ENCODE measurements at regions not wholly inside any gene's neighbourhood (a gene's known extent, or its start where the extent isn't known, plus 50 kb on each side); places are given as distances from the start of the nearest gene placed in this dataset.

DNA sequence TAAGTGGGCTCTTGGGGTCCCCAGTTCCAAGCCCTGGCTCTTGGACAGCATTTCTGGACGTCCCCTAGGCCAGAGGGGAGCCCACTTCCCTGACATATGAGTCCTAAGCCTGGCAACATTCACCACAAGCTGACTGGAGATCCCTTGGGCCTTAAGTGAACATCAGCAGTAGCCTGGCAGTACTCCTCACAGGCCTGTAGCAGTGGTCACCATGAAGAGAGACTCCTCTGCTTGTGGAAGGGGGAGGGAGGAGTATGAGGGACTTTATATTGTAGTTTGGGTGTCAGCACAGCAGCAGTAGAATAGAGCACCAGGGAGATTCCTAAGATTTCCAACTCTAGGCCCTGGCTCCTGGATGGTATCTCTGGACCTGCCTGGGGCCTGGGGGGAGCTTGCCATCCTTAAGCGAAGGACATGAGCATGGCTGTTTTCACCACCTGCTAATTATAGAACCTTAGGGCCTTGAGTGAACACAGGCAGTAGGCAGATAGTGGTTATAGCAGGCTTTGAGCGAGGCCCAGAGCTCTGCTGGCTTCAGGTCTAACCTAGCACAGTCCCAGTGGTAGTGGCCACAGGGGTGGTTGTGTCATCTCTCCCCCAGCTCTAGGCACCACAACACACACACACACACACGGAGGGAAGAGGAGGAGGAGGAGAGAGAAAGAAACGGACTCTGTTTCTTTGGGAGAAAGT lies 71.4 kb upstream of the APOBEC4 start:
- H2AFZ ChIP-seq (ENCODE audit: low read depth, low read length), result no peak overlapping the region
- H3K4me1 ChIP-seq (ENCODE audit: insufficient read depth, low read length), result no peaks in the 10 kb centered on the region
- no peak overlapping the region for H3K27ac ChIP-seq (ENCODE audit: low read depth, low read length)
- TF ChIP-seq, protein P1, sequence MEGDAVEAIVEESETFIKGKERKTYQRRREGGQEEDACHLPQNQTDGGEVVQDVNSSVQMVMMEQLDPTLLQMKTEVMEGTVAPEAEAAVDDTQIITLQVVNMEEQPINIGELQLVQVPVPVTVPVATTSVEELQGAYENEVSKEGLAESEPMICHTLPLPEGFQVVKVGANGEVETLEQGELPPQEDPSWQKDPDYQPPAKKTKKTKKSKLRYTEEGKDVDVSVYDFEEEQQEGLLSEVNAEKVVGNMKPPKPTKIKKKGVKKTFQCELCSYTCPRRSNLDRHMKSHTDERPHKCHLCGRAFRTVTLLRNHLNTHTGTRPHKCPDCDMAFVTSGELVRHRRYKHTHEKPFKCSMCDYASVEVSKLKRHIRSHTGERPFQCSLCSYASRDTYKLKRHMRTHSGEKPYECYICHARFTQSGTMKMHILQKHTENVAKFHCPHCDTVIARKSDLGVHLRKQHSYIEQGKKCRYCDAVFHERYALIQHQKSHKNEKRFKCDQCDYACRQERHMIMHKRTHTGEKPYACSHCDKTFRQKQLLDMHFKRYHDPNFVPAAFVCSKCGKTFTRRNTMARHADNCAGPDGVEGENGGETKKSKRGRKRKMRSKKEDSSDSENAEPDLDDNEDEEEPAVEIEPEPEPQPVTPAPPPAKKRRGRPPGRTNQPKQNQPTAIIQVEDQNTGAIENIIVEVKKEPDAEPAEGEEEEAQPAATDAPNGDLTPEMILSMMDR (IDR thresholded peaks at IDR 0.05; ENCODE audit: insufficient read depth, low read depth, low read length), result no peak
- no peak for TF ChIP-seq EZH2 (IDR thresholded peaks at IDR 0.05; ENCODE audit: insufficient read depth, low read length)
- no peaks in the 10 kb centered on the region for H3K79me2 ChIP-seq (ENCODE audit: insufficient read depth, low read length)
- no peaks in the 10 kb centered on the region for H3K4me1 Mint-ChIP-seq (ENCODE audit: low read depth, unreplicated experiment)
- H3K36me3 ChIP-seq (ENCODE audit: insufficient read depth, low read length), result no peaks in the 10 kb centered on the region
- peaks cover 2% of the 10 kb centered on the region for H3K36me3 Mint-ChIP-seq (ENCODE audit: low read depth, unreplicated experiment)
- no peak overlapping the region for H3K4me2 ChIP-seq (ENCODE audit: low read length)
- FAIRE-seq (no peak), DNase-seq (ENCODE audit: low read depth) (no peak)
- H3K9ac ChIP-seq (ENCODE audit: low read length), result no peak overlapping the region
- no peaks in the 10 kb centered on the region for H3K27me3 ChIP-seq (ENCODE audit: insufficient read depth, low read length)
- H3K9me3 ChIP-seq (ENCODE audit: insufficient read depth, low read depth, low read length), result no peaks in the 10 kb centered on the region
- no peaks in the 10 kb centered on the region for H4K20me1 ChIP-seq (ENCODE audit: insufficient read depth, low read length)
- no peak overlapping the region for H3K4me3 ChIP-seq (ENCODE audit: insufficient read depth, low read depth, low read length)
- H3K27ac Mint-ChIP-seq (ENCODE audit: unreplicated experiment), result no peak overlapping the region
- no peak overlapping the region for H3K4me3 Mint-ChIP-seq (ENCODE audit: unreplicated experiment)
- H3K9me3 Mint-ChIP-seq (ENCODE audit: unreplicated experiment), result no peaks in the 10 kb centered on the region
- peaks cover 1% of the 10 kb centered on the region for H3K27me3 Mint-ChIP-seq (ENCODE audit: low read depth, unreplicated experiment)

DNA sequence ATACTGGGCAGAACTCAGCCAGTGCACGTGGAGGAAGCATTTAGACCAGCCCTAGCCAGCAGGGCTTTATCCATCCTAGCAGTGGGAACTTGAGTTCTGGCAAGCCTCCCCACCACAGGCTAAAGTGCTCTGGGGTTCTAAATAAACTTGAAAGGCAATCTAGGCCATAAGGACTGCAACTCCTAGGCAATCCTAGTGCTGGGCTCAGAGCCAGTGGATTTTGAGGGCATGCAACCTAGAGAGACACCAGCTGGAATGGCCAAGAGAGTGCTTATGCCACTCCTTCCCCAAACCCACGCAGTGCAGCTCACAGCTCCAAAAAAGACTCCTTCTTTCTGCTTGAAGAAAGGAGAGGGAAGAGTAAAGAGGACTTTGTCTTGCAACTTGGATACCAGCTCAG lies 70.5 kb upstream of the APOBEC4 start:
- Histone ChIP-seq H4K20me1 (ENCODE audit: insufficient read depth, low read length) (no peaks in the 10 kb centered on the region), H3K9me3 (ENCODE audit: insufficient read depth, low read depth, low read length) (no peaks in the 10 kb centered on the region), H2AFZ (ENCODE audit: low read depth, low read length) (no peak overlapping the region), H3K4me3 (ENCODE audit: insufficient read depth, low read depth, low read length) (no peak overlapping the region), H3K27me3 (ENCODE audit: insufficient read depth, low read length) (no peaks in the 10 kb centered on the region), H3K79me2 (ENCODE audit: insufficient read depth, low read length) (no peaks in the 10 kb centered on the region), H3K4me2 (ENCODE audit: low read length) (no peak overlapping the region), H3K9ac (ENCODE audit: low read length) (no peak overlapping the region), H3K4me1 (ENCODE audit: insufficient read depth, low read length) (no peaks in the 10 kb centered on the region), H3K27ac (ENCODE audit: low read depth, low read length) (no peak overlapping the region), H3K36me3 (ENCODE audit: insufficient read depth, low read length) (no peaks in the 10 kb centered on the region)
- no peaks in the 10 kb centered on the region for H3K9me3 Mint-ChIP-seq (ENCODE audit: unreplicated experiment)
- TF ChIP-seq, protein P1 (IDR thresholded peaks at IDR 0.05; ENCODE audit: insufficient read depth, low read depth, low read length), result no peak
- TF ChIP-seq EZH2 (IDR thresholded peaks at IDR 0.05; ENCODE audit: insufficient read depth, low read length), result no peak
- no peak overlapping the region for H3K4me3 Mint-ChIP-seq (ENCODE audit: unreplicated experiment)
- no peak overlapping the region for H3K27ac Mint-ChIP-seq (ENCODE audit: unreplicated experiment)
- no peak for FAIRE-seq
- no peak for DNase-seq (ENCODE audit: low read depth)
- peaks cover 1% of the 10 kb centered on the region for H3K27me3 Mint-ChIP-seq (ENCODE audit: low read depth, unreplicated experiment)
- H3K4me1 Mint-ChIP-seq (ENCODE audit: low read depth, unreplicated experiment), result no peaks in the 10 kb centered on the region
- peaks cover 2% of the 10 kb centered on the region for H3K36me3 Mint-ChIP-seq (ENCODE audit: low read depth, unreplicated experiment)

DNA sequence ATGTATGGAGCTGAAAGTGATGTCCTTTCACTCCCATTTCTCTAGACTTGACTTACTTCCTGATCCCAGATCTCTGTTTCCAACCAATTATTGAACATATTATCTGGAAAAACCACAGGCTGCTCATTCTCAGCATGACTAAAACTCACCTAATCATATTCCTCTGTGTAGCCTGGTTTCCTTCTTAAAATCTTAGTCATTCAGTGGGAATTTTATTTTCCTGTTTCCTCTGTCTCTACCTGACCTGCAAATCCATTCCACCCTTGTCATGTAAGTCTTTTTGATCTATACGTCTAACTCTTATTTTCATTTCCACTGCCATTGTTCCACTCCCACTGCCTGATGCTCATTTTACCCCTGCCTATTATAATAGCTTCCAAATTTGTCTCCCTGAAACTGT lies 67.9 kb upstream of the APOBEC4 start:
- H3K27me3 ChIP-seq (ENCODE audit: insufficient read depth, low read length), result no peaks in the 10 kb centered on the region
- H3K36me3 ChIP-seq (ENCODE audit: insufficient read depth, low read length), result no peaks in the 10 kb centered on the region
- TF ChIP-seq, protein P1 (IDR thresholded peaks at IDR 0.05; ENCODE audit: insufficient read depth, low read depth, low read length), result no peak
- no peak for TF ChIP-seq EZH2 (IDR thresholded peaks at IDR 0.05; ENCODE audit: insufficient read depth, low read length)
- H3K79me2 ChIP-seq (ENCODE audit: insufficient read depth, low read length), result no peaks in the 10 kb centered on the region
- FAIRE-seq (no peak), DNase-seq (ENCODE audit: low read depth) (no peak)
- H3K9ac ChIP-seq (ENCODE audit: low read length), result no peak overlapping the region
- no peak overlapping the region for H3K4me3 ChIP-seq (ENCODE audit: insufficient read depth, low read depth, low read length)
- H3K36me3 Mint-ChIP-seq (ENCODE audit: low read depth, unreplicated experiment), result peaks cover 2% of the 10 kb centered on the region
- peaks cover 1% of the 10 kb centered on the region for H3K27me3 Mint-ChIP-seq (ENCODE audit: low read depth, unreplicated experiment)
- no peaks in the 10 kb centered on the region for H3K9me3 Mint-ChIP-seq (ENCODE audit: unreplicated experiment)
- no peak overlapping the region for H3K27ac ChIP-seq (ENCODE audit: low read depth, low read length)
- H3K4me3 Mint-ChIP-seq (ENCODE audit: unreplicated experiment), result no peak overlapping the region
- H3K27ac Mint-ChIP-seq (ENCODE audit: unreplicated experiment), result no peak overlapping the region
- no peak overlapping the region for H3K4me2 ChIP-seq (ENCODE audit: low read length)
- H3K4me1 ChIP-seq (ENCODE audit: insufficient read depth, low read length), result no peaks in the 10 kb centered on the region
- no peak overlapping the region for H2AFZ ChIP-seq (ENCODE audit: low read depth, low read length)
- H4K20me1 ChIP-seq (ENCODE audit: insufficient read depth, low read length), result no peaks in the 10 kb centered on the region
- H3K4me1 Mint-ChIP-seq (ENCODE audit: low read depth, unreplicated experiment), result peaks cover 6% of the 10 kb centered on the region
- no peaks in the 10 kb centered on the region for H3K9me3 ChIP-seq (ENCODE audit: insufficient read depth, low read depth, low read length)
